ENCODE measurements at regions not wholly inside any gene's neighbourhood (a gene's known extent, or its start where the extent isn't known, plus 50 kb on each side); places are given as distances from the start of the nearest gene placed in this dataset.

- TF ChIP-seq CTCF (conservative IDR thresholded peaks at IDR 0.05; ENCODE audit: low read length) (no peak), EZH2phosphoT487 (IDR thresholded peaks at IDR 0.05; ENCODE audit: borderline replicate concordance, low read depth, low read length) (no peak)
Measured at GRCh38 chr13:78732445-78733017, 73.6 kb upstream of the OBI1 start.

All from OCI-LY7 (cell line).